ENCODE measurements at regions not wholly inside any gene's neighbourhood (a gene's known extent, or its start where the extent isn't known, plus 50 kb on each side); places are given as distances from the start of the nearest gene placed in this dataset.

DNA sequence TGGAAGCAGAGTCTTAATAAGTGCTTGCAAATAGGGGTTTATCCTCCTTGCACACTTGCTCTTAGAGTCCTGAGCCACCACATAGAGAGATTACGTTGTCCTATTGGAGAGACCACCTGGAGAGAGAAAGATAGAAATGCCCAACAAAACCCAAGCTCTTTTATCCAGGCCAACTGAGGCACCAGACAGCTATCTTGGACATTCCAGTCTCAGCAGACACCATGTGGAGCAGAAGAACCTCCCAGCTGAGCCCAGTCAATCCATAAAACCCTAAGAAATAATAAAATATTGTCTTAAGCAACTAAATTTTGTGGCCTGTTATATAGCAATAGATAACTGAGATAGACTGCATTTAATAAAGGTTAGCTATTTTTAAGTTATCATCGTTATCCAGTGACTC lies 105.7 kb upstream of the PFN2 start:
- POLR2A ChIA-PET = interaction anchor here (1.6 kb wide), 1 partner anchor 17 kb away, joined by 3 read pairs; no protein-coding TSS in a partner anchor
- DNase-seq (ENCODE audit: extremely low read depth in 1 of 4, low spot score in 3 of 4) (no peak), ATAC-seq (no peak), FAIRE-seq (no peak)
- H3K4me2 ChIP-seq (ENCODE audit: insufficient read depth, low read length) = no peak overlapping the region
- H3K4me1 ChIP-seq (replicated peaks in 1 of 2; ENCODE audit: control insufficient read depth in 2 of 2, insufficient read depth in 2 of 2, low read length in 2 of 2) = no peaks in the 10 kb centered on the region; a peak in 1 of 5 replicates
- H4K20me1 ChIP-seq (replicated peaks; ENCODE audit: control insufficient read depth, insufficient read depth, low read length) = no peaks in the 10 kb centered on the region
- in situ Hi-C loops (cut with MboI) = no loop called here
- no peak overlapping the region for H2AFZ ChIP-seq (ENCODE audit: low read depth, low read length)
- no peaks in the 10 kb centered on the region for H3K79me2 ChIP-seq (ENCODE audit: control insufficient read depth, insufficient read depth, low read length)
- H3K4me3 ChIP-seq = no peak overlapping the region
- H3K27ac ChIP-seq (ENCODE audit: extremely low read depth, low read depth, low read length) = no peak overlapping the region
- H3K9me1 ChIP-seq (ENCODE audit: control insufficient read depth, insufficient read depth, low read length) = no peaks in the 10 kb centered on the region
- H3K9ac ChIP-seq (ENCODE audit: insufficient read depth in 1 of 2, low read depth in 2 of 2, low read length in 2 of 2) = no peak overlapping the region
- no peaks in the 10 kb centered on the region for H3K9me3 ChIP-seq (replicated peaks; ENCODE audit: control insufficient read depth, insufficient read depth, low read depth, low read length)
- 8% methylated on average over 2 of the region's 2 CpGs for WGBS (ENCODE audit: insufficient coverage, low coverage, missing lambda C conversion rate)
- CTCF ChIA-PET (ENCODE audit: low intra/inter-chr PET ratio) = no interaction called here
- BruUV-seq (replicated peaks) = no TSS peak
- intact Hi-C loops (cut with micrococcal nuclease) = no loop called here
- H3K36me3 ChIP-seq (ENCODE audit: control insufficient read depth, insufficient read depth, low read length) = no peaks in the 10 kb centered on the region
- peaks cover 12 to 25% of the 10 kb centered on the region in 2 experiments for H3K27me3 ChIP-seq (ENCODE audit: control insufficient read depth in 2 of 2, insufficient read depth in 2 of 2, low read length in 2 of 2)
- TF ChIP-seq, protein P1, sequence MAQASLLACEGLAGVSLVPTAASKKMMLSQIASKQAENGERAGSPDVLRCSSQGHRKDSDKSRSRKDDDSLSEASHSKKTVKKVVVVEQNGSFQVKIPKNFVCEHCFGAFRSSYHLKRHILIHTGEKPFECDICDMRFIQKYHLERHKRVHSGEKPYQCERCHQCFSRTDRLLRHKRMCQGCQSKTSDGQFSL (CRISPR knock-in tag; IDR thresholded peaks at IDR 0.05) = no peak
- TF ChIP-seq, protein P1 (tag; IDR thresholded peaks at IDR 0.05) = no peak
- TF ChIP-seq YY1 (IDR thresholded peaks at IDR 0.05; ENCODE audit: borderline replicate concordance in 1 of 3, control insufficient read depth in 1 of 3, extremely low read depth in 1 of 3, insufficient read depth in 3 of 3, insufficient read length in 1 of 3, insufficient replicate concordance in 2 of 3, low read depth in 1 of 3, low read length in 2 of 3) (no peak), RAD51 (IDR thresholded peaks at IDR 0.05; ENCODE audit: borderline replicate concordance, low read depth) (no peak), RFX1 (IDR thresholded peaks at IDR 0.05) (no peak), TBL1XR1 (IDR thresholded peaks at IDR 0.05; ENCODE audit: low read length in 2 of 2) (no peak), FOXJ2 (tag; IDR thresholded peaks at IDR 0.05) (no peak), GATA2 (CRISPR knock-in tag; IDR thresholded peaks at IDR 0.05) (no peak), ZFP36 (IDR thresholded peaks at IDR 0.05; ENCODE audit: low read depth, low read length, partially characterized antibody) (no peak), RCOR1 (IDR thresholded peaks at IDR 0.05; ENCODE audit: borderline replicate concordance in 1 of 2, low read depth in 2 of 2, low read length in 2 of 2) (no peak), ZBTB1 (CRISPR knock-in tag; IDR thresholded peaks at IDR 0.05; ENCODE audit: borderline replicate concordance, low read depth) (no peak), RBM34 (IDR thresholded peaks at IDR 0.05; ENCODE audit: borderline replicate concordance, insufficient read depth, low read length) (no peak), MCM2 (IDR thresholded peaks at IDR 0.05; ENCODE audit: low read depth) (no peak), ARNT (IDR thresholded peaks at IDR 0.05) (no peak), CREB1 (IDR thresholded peaks at IDR 0.05) (no peak), CREB1 (CRISPR knock-in tag; IDR thresholded peaks at IDR 0.05) (no peak), NR1H2 (CRISPR knock-in tag; IDR thresholded peaks at IDR 0.05) (no peak), ZC3H8 (IDR thresholded peaks at IDR 0.05) (no peak), GTF2A2 (tag; IDR thresholded peaks at IDR 0.05) (no peak)
